ENCODE measurements at regions not wholly inside any gene's neighbourhood (a gene's known extent, or its start where the extent isn't known, plus 50 kb on each side); places are given as distances from the start of the nearest gene placed in this dataset.
"Not testable (repeated sequence)": the region's sequence is repeated elsewhere in the genome, so short reads cannot be mapped to it uniquely, and the experiment has no call there.

DNA sequence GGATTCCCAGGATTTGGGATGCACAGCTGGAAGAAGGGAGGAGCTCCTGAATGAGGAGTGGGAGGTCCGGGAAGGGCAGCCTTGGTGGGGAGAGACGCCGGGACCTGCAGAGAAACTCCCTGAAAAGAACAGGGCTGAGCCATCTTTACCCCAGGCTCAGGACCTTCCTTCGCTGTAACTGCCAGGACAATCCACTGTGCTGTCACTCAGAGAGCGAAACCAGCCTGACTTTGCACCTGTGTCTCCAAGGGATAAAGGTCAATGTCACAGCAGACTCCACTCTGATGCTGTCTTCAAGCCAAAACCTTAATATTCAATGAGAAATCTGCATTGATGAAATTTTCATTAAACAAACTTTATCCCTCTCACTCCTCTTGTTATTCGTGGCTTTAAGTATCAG is 235.4 kb upstream of the SULF2 start:
- not testable (repeated sequence) for DNase-seq; H3K4me1 ChIP-seq (ENCODE audit: control insufficient read depth, insufficient read depth, low read length); H3K36me3 ChIP-seq (ENCODE audit: control insufficient read depth, insufficient read depth, low read length); H3K4me3 ChIP-seq (ENCODE audit: low read length); H3K9me3 ChIP-seq (ENCODE audit: control insufficient read depth, low read depth, low read length); H3K27me3 ChIP-seq (ENCODE audit: control insufficient read depth, insufficient read depth, low read length); H3K27ac ChIP-seq (ENCODE audit: low read length)
- no CpG with 5 or more reads among the region's 6 CpGs for WGBS (ENCODE audit: insufficient coverage, low lambda C conversion rate)

DNA sequence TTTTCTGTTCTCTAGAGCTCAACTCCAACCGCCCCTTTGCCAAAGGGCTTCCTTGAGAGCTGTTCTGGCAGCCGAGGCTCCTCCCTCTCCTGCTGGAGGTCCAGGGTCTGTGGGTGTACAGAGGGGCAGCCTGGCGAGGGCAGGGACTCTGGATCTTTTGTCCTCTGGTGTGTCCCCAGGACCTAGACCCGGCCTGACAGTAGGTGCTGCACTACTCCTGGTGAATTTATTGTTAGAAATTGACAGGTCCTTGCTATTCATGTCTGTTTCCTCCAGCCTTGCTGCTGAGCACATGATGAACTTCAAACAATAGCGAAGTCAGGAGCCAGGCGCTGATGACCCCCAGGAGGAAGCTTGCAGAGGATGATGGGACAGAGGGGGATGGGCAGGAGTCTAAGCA is 234.7 kb upstream of the SULF2 start:
- Histone ChIP-seq H3K27me3 (ENCODE audit: control insufficient read depth, insufficient read depth, low read length) (no peaks in the 10 kb centered on the region), H3K9me3 (ENCODE audit: control insufficient read depth, low read depth, low read length) (no peaks in the 10 kb centered on the region), H3K27ac (ENCODE audit: low read length) (no peak overlapping the region), H3K36me3 (ENCODE audit: control insufficient read depth, insufficient read depth, low read length) (no peaks in the 10 kb centered on the region), H3K4me3 (ENCODE audit: low read length) (no peak overlapping the region), H3K4me1 (ENCODE audit: control insufficient read depth, insufficient read depth, low read length) (no peaks in the 10 kb centered on the region)
- DNase-seq: no peak
- no CpG with 5 or more reads among the region's 6 CpGs for WGBS (ENCODE audit: insufficient coverage, low lambda C conversion rate)

DNA sequence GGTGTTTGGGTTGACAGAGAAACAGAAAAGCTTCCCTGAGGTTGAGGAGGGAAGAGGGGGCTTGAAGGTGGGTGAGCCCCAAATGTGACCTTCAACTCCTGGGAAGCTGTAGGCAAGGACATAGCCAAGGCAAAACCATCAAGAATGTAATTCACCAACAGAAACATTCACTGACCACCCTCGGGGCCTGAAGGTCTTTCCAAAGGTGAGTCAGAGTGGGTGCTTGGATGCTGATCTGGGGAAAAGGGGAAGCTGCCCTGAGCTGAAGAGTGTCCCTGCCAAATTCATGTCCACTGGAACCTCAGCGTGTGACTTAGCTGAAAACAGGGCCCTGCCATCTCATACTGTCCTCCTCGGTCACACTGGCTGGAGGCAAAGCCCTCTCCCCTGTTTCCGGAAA is 234.2 kb upstream of the SULF2 start:
- DNase-seq: no peak

DNA sequence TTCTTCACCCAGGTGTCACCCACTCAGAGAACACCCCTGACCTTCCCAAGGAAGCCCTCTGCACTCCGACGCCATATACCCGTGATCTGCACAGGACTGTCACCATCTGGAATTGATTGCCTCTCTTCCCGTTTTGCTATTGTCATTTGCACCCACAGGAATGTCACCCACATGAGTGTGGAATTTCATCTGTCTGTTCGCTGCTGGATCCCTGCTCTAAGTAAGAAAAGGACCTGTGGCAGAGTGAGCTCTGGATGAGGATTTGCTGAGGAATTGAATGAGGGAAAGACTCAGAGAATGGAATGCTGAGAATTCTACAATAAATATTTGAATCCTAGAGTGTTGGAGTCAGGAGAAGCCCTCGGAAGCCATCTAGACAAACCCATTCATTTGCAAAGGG is 233.6 kb upstream of the SULF2 start:
- H3K9me3 ChIP-seq (ENCODE audit: control insufficient read depth, low read depth, low read length); H3K4me3 ChIP-seq (ENCODE audit: low read length); H3K27me3 ChIP-seq (ENCODE audit: control insufficient read depth, insufficient read depth, low read length); H3K27ac ChIP-seq (ENCODE audit: low read length); H3K36me3 ChIP-seq (ENCODE audit: control insufficient read depth, insufficient read depth, low read length); H3K4me1 ChIP-seq (ENCODE audit: control insufficient read depth, insufficient read depth, low read length); DNase-seq: not testable (repeated sequence)
- no CpG with 5 or more reads among the region's 6 CpGs for WGBS (ENCODE audit: insufficient coverage, low lambda C conversion rate)

More for the DNA sequence above, 234.2 kb upstream of the SULF2 start:
- no peaks in the 10 kb centered on the region for H3K9me3 ChIP-seq (ENCODE audit: control insufficient read depth, low read depth, low read length)
- H3K4me3 ChIP-seq (ENCODE audit: low read length): no peak overlapping the region
- WGBS (ENCODE audit: insufficient coverage, low lambda C conversion rate): no CpG with 5 or more reads among the region's 4 CpGs
- no peaks in the 10 kb centered on the region for H3K4me1 ChIP-seq (ENCODE audit: control insufficient read depth, insufficient read depth, low read length)
- no peaks in the 10 kb centered on the region for H3K36me3 ChIP-seq (ENCODE audit: control insufficient read depth, insufficient read depth, low read length)
- H3K27ac ChIP-seq (ENCODE audit: low read length): no peak overlapping the region
- H3K27me3 ChIP-seq (ENCODE audit: control insufficient read depth, insufficient read depth, low read length): no peaks in the 10 kb centered on the region

DNA sequence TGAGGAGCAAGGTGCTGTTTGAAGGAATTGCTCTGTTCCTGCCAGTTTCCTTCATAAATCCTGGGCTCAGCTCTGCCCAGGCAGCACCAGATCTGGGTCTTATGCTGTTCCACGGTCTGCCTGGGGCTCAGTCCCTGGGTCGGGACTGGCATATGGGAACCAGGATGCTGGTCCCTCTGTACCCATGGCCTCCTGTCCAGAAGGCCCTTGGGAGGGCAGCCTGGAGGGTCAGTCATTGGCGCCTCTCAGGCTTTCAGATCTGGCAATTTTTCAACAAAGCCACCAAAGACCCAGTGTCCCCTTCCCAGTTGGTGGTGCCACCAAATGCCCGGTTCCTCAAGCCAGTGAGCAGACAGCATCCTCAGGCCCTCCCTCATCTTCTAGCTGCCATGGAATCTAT is 232.7 kb upstream of the SULF2 start:
- Histone ChIP-seq H3K27ac (ENCODE audit: low read length) (no peak overlapping the region), H3K9me3 (ENCODE audit: control insufficient read depth, low read depth, low read length) (no peaks in the 10 kb centered on the region), H3K4me3 (ENCODE audit: low read length) (no peak overlapping the region), H3K4me1 (ENCODE audit: control insufficient read depth, insufficient read depth, low read length) (no peaks in the 10 kb centered on the region), H3K36me3 (ENCODE audit: control insufficient read depth, insufficient read depth, low read length) (no peaks in the 10 kb centered on the region), H3K27me3 (ENCODE audit: control insufficient read depth, insufficient read depth, low read length) (no peaks in the 10 kb centered on the region)
- no peak for DNase-seq
- no CpG with 5 or more reads among the region's 4 CpGs for WGBS (ENCODE audit: insufficient coverage, low lambda C conversion rate)

DNA sequence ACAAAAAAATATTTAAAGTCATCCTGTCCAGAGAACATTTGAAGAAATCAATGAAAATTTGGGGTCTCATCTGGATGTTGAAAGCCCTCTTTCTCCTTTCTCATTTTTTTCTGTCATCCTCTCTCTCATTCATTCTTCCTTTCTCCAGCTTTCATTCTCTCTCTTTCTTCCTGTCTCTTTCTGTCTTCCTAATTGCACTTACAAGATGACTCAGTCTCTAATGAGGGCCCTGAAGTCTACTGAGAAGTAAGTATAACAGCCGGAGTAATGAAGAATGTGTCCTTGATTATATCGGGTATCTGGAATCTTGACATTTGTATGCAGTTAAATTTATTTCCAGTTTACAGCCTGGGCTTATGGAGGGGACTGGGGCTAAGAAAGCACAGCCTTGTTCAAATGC is 232.2 kb upstream of the SULF2 start:
- no CpG with 5 or more reads among the region's 2 CpGs for WGBS (ENCODE audit: insufficient coverage, low lambda C conversion rate)
- DNase-seq: no peak
- no peak overlapping the region for H3K27ac ChIP-seq (ENCODE audit: low read length)
- no peaks in the 10 kb centered on the region for H3K4me1 ChIP-seq (ENCODE audit: control insufficient read depth, insufficient read depth, low read length)
- no peaks in the 10 kb centered on the region for H3K27me3 ChIP-seq (ENCODE audit: control insufficient read depth, insufficient read depth, low read length)
- H3K36me3 ChIP-seq (ENCODE audit: control insufficient read depth, insufficient read depth, low read length): no peaks in the 10 kb centered on the region
- H3K9me3 ChIP-seq (ENCODE audit: control insufficient read depth, low read depth, low read length): no peaks in the 10 kb centered on the region
- no peak overlapping the region for H3K4me3 ChIP-seq (ENCODE audit: low read length)

DNA sequence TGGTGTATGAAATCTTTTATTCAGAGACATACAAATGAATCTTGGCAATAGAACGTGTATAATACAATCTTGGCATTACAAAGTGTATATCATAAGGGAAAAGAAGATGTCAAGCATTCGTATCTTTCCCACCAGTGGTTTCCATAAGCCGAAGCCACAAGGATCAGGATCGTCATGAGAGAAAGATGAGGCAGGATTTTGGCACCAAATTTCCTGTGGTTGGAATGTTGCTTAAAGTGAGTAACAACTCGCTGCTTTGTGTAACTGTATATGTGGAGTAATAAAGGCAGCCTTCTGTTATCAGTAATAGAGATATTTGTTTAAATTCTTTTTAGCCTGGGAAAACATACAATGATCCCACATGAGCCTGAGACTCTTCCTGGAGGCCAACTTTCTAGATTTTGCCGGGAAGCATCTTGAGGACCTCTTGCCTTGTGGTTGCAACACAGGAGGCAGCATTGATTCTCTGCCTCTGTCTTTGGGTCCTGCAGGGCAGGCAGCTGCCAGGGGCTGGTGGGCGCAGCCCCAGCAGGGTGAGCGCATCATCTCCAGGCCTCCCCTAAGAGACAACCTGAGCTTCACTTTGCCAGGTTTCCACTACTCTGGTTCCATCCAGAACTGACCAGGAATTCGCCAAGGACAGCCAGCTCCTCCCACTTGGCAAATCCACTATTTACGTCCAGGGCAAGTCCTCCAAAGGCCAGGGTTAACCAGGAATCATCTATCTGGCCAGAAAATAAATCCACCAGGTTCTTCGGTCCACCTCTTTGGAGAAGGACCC is 230.9 kb upstream of the SULF2 start:
- H3K4me3 ChIP-seq (ENCODE audit: low read length): no peak overlapping the region
- no peak overlapping the region for H3K27ac ChIP-seq (ENCODE audit: low read length)
- H3K36me3 ChIP-seq (ENCODE audit: control insufficient read depth, insufficient read depth, low read length): no peaks in the 10 kb centered on the region
- WGBS (ENCODE audit: insufficient coverage, low lambda C conversion rate): 69% methylated on average over 2 of the region's 11 CpGs
- no peaks in the 10 kb centered on the region for H3K27me3 ChIP-seq (ENCODE audit: control insufficient read depth, insufficient read depth, low read length)
- H3K4me1 ChIP-seq (ENCODE audit: control insufficient read depth, insufficient read depth, low read length): no peaks in the 10 kb centered on the region
- DNase-seq: no peak
- H3K9me3 ChIP-seq (ENCODE audit: control insufficient read depth, low read depth, low read length): no peaks in the 10 kb centered on the region

DNA sequence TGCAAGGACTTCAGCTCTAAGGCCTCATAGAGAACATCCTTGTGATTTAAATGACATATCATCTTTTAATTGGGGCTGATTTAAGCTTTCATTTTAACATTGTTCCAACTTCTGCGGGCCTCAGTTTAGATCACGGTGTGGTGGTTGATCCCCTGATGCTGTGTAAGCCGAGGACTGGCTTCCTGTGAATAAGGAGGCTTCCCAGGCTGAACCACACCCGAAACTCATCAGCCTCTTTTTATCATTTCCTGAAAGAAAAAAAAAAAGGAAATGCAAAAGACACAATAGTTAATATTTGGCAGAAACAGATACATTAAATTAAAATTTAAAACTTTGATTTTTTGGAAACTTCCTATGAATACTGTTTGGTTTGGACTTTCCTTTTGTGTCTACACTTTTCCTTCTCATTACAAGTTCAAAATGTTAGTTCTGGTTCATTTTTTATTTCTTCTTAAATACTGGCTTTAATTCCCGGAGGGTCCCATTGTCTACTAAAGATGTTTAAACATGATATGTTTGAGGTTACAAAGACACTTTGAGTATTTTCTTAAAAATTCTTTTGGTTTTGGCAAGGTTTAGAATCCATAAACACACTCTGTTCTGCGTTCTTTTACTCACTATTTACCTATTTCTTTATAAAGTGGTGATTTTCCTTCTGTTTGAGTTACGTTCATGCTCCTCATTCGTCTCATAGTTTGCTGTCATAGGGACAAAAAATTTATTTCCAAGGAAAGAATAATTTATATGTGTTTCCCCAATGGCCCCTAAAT is 230.0 kb upstream of the SULF2 start:
- Histone ChIP-seq H3K4me1 (ENCODE audit: control insufficient read depth, insufficient read depth, low read length) (no peaks in the 10 kb centered on the region), H3K27me3 (ENCODE audit: control insufficient read depth, insufficient read depth, low read length) (no peaks in the 10 kb centered on the region), H3K27ac (ENCODE audit: low read length) (no peak overlapping the region), H3K36me3 (ENCODE audit: control insufficient read depth, insufficient read depth, low read length) (no peaks in the 10 kb centered on the region), H3K9me3 (ENCODE audit: control insufficient read depth, low read depth, low read length) (no peaks in the 10 kb centered on the region), H3K4me3 (ENCODE audit: low read length) (no peak overlapping the region)
- DNase-seq: no peak
- whole genome bisulfite sequencing (ENCODE audit: insufficient coverage, low lambda C conversion rate): 100% methylated on average over 1 of the region's 8 CpGs

DNA sequence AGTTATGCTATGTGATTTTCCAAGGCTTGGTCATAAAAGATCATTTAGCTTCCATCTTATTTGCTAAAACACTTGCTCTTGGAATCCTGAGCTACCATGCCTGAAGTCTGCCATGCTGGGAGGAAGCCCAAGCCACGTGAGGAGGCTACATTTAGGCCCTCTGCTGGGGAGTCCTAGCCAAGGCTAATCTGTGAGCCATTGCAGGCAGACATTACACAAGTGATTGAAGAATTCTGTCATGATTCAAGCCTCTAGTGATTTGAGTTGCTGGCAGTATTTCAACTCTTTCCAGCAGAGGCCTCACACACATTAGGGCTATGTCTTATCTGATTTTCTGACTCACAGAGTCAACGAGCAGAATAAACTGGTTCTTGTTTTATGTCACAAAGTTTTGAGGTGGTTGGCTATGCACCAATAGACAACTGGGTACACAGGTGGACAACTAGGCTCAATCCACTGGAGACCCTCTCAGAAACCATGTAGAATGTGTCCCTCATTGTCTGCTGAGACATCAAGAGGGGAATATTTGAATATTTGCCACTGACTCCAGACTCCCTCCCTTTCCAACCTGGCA is 227.2 kb upstream of the SULF2 start:
- DNase-seq: no peak
- no peaks in the 10 kb centered on the region for H3K9me3 ChIP-seq (ENCODE audit: control insufficient read depth, low read depth, low read length)
- no peak overlapping the region for H3K27ac ChIP-seq (ENCODE audit: low read length)
- no CpG with 5 or more reads among the region's 2 CpGs for WGBS (ENCODE audit: insufficient coverage, low lambda C conversion rate)
- H3K4me3 ChIP-seq (ENCODE audit: low read length): no peak overlapping the region
- no peaks in the 10 kb centered on the region for H3K36me3 ChIP-seq (ENCODE audit: control insufficient read depth, insufficient read depth, low read length)
- H3K27me3 ChIP-seq (ENCODE audit: control insufficient read depth, insufficient read depth, low read length): no peaks in the 10 kb centered on the region
- no peaks in the 10 kb centered on the region for H3K4me1 ChIP-seq (ENCODE audit: control insufficient read depth, insufficient read depth, low read length)

DNA sequence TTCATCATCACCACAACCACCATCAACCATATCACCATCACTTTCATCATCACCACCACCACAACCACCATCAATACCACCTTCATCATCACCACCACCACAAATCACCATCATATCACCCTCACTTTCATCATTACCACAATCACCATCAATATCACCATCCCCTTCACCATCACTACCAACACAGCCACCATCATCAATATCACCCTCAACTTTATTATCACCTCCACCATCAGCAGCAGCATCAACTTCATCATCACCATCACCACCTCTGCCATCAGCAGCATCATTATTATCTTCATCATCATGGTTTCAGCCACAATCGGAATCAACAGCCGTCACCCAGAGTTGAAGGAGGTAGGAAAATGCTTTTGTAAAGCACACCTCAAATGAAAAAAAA is 225.7 kb upstream of the SULF2 start:
- H3K4me3 ChIP-seq (ENCODE audit: low read length): no peak overlapping the region
- H3K9me3 ChIP-seq (ENCODE audit: control insufficient read depth, low read depth, low read length): no peaks in the 10 kb centered on the region
- no peaks in the 10 kb centered on the region for H3K4me1 ChIP-seq (ENCODE audit: control insufficient read depth, insufficient read depth, low read length)
- DNase-seq: no peak
- H3K36me3 ChIP-seq (ENCODE audit: control insufficient read depth, insufficient read depth, low read length): no peaks in the 10 kb centered on the region
- H3K27ac ChIP-seq (ENCODE audit: low read length): no peak overlapping the region
- no peaks in the 10 kb centered on the region for H3K27me3 ChIP-seq (ENCODE audit: control insufficient read depth, insufficient read depth, low read length)
- no CpG with 5 or more reads among the region's 2 CpGs for WGBS (ENCODE audit: insufficient coverage, low lambda C conversion rate)
